SU-DHL-6 (cell line): ENCODE measurements at regions not wholly inside any gene's neighbourhood (a gene's known extent, or its start where the extent isn't known, plus 50 kb on each side); places are given as distances from the start of the nearest gene placed in this dataset.

ENCODE experiments used
- EZH2phosphoT487 ChIP-seq: fragments of 200-600 bp; sonication (generic), shearing (Covaris generic); conservative IDR thresholded peaks from 2 replicates; pipeline ENCODE4 v1.6.1; 2018; ENCODE audit warnings: mild to moderate bottlenecking, antibody characterized with exemption, low read length, moderate library complexity, mixed read lengths
- TF ChIP-seq, protein P1 (sequence below): fragments of 200-600 bp; sonication (generic); IDR thresholded peaks from one replicate; pipeline ENCODE4 v1.5.1; 2017; ENCODE audit warnings: antibody characterized with exemption, mild to moderate bottlenecking, low read length, moderate library complexity; ENCODE audit not compliant: insufficient read depth, poor library complexity, severe bottlenecking

DNA sequence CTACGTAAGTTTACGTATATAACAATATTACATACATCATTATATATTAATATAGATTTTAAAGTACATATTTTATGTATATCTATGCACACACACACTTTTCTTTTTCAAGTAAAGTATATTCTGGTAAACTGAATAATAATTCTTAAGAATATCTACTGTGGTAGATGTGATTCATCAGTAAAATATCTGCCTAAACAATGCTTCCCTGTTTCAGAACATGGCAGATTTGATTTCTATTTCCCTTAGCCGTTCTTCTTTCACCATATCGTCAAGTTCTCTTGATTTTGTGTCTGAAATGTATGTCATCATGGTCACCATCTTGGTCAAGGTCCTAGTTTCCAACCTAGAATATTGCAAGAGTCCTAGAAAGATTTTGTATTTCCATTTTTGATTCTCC, 195.6 kb downstream of the HDGFL1 start:
- TF ChIP-seq, protein P1, sequence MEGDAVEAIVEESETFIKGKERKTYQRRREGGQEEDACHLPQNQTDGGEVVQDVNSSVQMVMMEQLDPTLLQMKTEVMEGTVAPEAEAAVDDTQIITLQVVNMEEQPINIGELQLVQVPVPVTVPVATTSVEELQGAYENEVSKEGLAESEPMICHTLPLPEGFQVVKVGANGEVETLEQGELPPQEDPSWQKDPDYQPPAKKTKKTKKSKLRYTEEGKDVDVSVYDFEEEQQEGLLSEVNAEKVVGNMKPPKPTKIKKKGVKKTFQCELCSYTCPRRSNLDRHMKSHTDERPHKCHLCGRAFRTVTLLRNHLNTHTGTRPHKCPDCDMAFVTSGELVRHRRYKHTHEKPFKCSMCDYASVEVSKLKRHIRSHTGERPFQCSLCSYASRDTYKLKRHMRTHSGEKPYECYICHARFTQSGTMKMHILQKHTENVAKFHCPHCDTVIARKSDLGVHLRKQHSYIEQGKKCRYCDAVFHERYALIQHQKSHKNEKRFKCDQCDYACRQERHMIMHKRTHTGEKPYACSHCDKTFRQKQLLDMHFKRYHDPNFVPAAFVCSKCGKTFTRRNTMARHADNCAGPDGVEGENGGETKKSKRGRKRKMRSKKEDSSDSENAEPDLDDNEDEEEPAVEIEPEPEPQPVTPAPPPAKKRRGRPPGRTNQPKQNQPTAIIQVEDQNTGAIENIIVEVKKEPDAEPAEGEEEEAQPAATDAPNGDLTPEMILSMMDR, result no peak
- TF ChIP-seq EZH2phosphoT487, result no peak
